ENCODE measurements at regions not wholly inside any gene's neighbourhood (a gene's known extent, or its start where the extent isn't known, plus 50 kb on each side); places are given as distances from the start of the nearest gene placed in this dataset.
"Not testable (repeated sequence)": the region's sequence is repeated elsewhere in the genome, so short reads cannot be mapped to it uniquely, and the experiment has no call there.

DNA sequence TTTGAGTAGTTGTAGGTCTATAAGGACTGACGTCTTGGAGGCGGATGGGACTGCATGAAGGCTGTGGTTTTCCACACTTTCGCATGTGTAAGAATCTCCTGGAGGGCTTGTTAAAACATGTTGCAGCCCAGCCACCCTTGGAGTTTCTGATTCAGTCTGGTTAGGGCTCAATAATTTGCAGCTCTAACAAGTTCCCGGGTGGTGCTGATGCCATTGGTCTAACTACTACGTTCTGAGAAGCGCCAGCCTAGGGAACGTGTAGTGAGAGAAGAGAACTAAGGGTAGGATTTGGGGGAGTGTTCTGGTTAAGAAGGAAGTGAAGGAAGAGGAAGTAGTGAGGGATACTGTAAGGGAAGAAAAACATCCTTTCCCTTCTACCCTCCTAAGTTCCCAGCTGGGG, 138.9 kb downstream of the LARP7 start:
- no peak for DNase-seq (ENCODE audit: low spot score)

DNA sequence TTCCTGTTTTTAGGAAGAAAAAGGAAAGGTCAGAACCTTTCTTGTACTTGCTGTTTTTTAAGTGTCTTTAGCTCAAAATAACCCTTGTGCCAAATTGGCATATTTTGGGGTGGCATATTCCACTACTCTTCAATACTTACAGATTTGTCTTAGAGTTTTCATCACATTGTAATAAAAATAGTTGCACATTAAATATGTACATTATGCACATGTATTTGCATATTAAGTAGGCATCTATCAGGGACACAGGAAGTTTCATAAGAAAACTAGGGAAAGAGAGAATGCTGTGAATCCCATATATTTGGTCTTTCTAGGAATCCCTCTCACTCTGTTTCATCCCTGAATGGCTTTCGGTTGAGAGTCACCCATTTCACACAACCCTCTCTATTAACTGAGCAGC, 139.6 kb downstream of the LARP7 start:
- DNase-seq (ENCODE audit: low spot score): no peak

DNA sequence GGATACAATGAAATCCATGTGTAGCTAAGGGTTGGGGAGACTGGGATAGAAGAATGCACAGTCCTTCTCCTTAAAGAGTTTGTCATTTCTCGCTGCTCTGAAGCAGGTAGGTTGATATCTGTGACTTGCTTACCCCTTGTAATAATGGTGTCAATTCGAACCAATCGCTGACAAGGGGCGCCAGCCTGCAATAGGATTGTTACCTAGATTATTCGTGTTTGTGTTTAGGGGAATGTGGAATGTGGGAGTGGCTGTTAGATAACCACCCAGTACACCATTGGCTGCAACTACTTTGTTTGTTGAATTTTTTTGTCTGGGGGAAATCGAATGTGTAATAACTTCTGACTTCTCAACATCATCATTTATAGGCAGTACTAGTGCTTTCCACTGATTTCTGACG, 141.6 kb downstream of the LARP7 start:
- no peak for DNase-seq (ENCODE audit: low spot score)

DNA sequence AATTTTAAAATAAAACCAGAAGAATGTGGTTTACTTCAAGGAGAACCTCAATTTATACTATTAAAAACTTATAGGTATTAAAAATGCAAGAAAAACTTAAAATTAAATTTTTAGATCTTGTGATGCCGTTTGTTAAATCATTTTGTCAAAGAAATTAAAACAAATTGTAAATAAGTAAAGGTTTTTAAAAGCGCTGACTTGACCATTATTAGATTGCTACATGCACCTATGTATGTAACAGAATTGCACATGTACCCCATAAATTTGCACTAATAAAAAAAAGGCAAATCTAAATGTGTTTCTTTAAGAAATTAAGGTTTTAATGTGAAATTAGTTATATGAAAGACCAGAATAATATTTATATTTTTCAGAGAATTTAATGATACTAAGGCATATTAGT, 156.1 kb downstream of the LARP7 start:
- no peak for DNase-seq (ENCODE audit: low spot score)

DNA sequence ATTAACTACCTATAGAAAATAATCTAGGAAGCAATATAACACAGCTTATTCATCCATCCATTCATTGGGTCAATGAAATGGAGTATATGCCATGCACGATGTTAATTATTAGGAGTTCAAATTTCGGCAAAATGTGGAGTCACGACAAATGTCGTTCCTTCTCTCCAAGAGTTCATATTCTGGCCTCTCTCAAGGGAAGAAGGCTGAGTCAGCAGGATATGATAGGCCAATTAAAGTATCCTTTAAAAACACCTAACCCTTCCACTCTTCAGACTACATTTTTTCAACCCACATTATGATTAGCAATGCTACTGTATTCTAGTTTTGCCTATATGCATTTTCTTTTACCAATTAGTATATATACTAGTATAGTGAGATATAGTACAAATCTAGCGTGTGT, 163.1 kb downstream of the LARP7 start:
- DNase-seq (ENCODE audit: low spot score): no peak

DNA sequence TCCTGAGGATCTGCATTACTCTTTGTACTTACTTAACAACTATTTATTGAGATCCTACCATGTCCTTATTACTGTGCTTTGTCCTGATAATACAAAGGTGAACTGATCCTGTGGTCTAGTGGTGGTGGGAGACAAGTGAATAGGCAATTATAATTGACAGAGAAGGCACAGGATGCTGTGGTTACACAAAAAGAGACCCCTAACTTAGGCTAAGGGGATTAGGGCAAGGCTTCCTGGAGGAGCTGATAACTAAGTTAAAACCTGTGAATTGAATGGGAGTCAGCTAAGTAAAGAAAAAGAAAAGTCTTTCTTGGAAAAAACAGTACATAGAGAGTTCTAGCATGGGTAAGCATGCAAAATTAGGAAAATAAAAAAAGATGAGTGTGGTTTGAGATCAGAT, 164.4 kb downstream of the LARP7 start:
- no peak for DNase-seq (ENCODE audit: low spot score)

DNA sequence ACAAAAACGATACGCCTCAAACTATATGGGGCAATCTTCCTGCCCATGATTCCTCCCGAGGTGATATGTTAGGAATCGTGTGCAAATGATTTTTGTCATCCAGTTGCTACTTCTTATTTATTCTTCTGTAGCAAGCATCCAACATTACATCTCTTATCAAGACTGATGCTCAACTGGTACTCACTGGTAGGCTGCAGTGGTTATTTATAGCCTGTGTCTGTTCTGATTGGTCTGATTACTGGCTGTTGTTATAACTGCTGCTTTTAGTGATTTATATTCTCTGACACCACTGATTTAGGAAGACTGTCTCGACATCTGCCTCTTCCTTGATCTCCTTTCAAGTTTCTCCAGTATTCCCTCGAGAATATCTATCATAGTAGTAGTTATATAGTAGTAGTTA, 165.8 kb downstream of the LARP7 start:
- no peak for DNase-seq (ENCODE audit: low spot score)

DNA sequence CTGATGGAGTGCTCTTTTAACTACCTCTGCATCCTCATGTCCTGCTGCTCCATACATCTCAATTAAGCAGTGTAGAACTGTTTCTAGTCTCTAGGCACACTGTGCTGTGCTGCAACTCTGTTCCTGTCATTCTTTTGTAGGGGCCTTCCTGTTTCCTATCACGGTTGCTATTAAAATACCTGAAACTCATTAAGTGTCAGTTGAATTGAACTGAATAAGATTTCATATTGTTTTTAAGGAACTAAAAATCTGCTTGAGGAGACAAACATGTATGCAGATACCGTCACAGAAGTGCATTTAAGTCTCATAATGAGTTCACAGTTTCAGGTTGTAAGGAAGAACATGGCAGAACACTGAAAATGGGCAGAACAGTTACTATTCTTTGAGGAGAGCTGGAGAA, 170.1 kb downstream of the LARP7 start:
- no peak for DNase-seq (ENCODE audit: low spot score)

DNA sequence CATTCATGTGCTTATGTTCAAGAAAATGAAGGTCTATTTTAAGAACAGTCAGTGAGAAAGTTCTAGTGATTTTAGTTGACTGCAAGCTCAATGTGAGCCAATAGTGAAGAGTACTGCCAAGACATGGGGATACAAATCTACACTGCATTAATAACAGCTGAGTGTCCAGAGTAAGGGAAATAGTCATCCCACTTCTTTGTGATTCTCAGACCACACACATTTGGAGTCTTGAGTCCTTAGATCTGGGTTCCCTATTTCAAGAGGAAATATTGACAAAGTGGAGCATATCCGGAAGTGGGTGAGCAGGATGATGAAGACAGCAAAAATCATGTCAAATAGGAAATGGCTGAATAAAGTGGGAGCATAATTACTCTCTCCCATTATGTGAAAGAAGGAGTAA, 171.1 kb downstream of the LARP7 start:
- no peak for DNase-seq (ENCODE audit: low spot score)

DNA sequence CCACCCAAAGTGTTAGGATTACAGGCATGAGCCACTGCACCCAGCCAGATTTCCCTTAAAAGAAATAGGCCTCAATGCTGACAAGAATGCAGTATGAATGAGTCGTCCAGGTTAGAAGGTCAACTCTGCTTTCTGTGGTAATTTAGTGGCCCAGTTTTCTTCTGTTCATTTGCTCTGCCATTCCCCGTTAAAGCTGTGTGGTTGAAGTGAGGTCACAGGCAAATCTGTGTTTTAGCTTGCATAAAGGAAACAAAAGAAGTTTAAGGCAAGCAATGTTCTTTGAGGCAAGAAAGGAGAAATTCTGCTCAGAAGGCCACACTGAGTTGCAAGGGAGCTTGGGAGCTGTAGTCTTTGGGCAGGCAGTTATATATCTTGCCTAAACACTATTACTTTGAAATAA, 176.8 kb downstream of the LARP7 start:
- DNase-seq (ENCODE audit: low spot score): no peak

DNA sequence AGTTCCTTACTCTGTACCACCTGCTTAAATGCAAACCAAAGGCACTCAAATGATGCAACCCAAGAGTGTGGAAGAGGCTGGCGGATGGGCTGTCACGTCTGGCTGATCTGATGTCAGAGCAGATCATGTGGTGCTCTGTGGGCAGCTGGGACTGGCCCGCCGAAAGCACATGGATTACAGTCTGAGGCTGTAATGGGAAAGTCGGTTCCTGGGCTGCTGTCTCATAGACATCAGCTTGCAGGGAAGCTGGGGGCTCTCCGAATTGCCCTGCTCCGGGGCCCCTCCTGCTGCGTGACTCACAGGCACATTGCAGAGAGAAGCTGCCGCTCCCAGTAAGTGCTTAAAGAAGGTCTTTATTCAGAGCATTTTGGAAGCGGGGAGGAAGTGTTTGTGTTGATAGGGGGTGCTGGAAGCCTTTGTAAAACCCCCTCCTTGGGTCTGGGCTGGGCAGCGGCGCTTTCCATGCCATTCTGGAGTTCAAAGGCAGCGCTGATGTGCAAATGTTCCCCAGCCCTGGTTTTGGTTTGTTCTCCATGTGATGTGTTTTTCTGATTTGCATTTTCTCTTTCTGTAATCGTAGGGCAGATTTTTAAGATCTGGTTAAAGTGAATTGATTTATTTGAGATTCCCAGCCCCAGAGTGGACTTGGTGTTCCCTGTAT, 181.1 kb downstream of the LARP7 start:
- DNase-seq (ENCODE audit: low spot score): peak; percentile 23

DNA sequence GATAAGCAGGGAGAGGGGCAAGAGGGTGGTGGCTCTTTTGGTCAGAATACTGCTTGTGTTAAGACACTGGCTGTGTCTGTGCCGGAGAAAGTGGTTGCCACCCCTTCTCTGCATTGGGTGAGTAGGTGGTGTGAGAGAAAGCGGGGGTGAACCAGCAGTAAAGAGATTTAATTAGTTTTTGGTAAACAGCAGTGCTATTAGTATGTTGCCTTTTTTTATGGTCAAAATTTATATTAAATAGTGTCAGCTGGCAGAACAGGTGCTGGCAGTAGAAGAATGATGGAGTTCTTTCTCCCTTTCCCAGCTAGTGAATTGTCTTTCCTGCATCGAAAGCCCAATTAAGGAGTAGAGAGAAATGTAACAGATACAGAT, 181.6 kb downstream of the LARP7 start:
- DNase-seq (ENCODE audit: low spot score): no peak

DNA sequence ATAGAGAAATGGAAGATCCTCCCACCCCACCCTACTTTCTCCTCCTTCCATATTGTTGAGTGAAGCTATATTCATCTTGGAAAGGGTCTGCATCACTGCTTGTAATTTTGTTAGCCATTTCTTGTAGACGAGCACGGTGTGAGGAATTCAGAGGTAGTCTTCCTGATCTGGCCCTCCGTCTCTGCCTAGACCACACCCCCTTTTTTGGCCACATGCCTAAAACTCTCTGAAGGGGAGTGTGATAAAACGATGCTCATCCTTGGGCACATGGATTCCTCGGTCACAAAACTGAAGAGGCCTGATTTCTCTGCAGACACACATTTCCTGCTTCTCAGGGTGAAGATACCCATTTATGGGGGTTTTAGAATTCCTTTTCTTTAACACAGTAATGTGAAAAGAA, 182.8 kb downstream of the LARP7 start:
- no peak for DNase-seq (ENCODE audit: low spot score)

DNA sequence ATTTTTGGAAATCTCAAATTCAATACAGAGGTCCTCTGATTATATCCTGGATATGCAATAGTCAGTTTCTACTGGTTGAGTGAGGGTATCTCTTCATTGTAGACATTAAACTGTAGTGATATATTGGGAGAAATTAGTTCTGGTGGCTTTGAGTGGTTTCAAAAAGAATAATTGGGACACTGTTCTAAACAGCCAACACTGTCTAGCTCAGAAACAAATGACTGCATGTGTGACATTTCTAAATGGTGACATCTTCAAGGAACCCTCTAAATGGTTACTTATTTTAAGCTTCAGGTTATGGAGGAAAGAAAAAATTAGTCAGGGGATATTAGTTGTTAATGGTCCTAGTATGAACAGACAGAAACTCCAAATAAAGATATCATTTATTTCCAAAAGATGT, 186.2 kb downstream of the LARP7 start:
- DNase-seq (ENCODE audit: low spot score): no peak

DNA sequence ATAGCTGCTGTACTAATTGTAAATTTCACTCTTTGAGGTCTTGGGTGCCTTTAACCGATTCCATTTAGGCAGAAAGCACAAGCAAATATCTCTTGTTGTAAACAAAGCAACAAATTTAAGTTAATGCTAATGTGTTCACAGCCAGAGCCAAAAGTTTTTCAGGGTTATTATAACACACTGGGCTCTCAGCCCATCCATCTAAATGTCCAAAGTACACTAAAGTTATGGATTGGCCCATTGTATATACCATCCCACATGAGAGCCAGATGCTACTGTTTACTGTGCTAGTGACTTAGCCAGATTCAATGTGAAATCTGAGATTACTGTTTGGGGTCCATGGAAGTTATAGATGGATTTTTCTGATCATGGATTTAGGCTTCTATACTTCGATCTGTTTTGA, 186.7 kb downstream of the LARP7 start:
- DNase-seq (ENCODE audit: low spot score): no peak

DNA sequence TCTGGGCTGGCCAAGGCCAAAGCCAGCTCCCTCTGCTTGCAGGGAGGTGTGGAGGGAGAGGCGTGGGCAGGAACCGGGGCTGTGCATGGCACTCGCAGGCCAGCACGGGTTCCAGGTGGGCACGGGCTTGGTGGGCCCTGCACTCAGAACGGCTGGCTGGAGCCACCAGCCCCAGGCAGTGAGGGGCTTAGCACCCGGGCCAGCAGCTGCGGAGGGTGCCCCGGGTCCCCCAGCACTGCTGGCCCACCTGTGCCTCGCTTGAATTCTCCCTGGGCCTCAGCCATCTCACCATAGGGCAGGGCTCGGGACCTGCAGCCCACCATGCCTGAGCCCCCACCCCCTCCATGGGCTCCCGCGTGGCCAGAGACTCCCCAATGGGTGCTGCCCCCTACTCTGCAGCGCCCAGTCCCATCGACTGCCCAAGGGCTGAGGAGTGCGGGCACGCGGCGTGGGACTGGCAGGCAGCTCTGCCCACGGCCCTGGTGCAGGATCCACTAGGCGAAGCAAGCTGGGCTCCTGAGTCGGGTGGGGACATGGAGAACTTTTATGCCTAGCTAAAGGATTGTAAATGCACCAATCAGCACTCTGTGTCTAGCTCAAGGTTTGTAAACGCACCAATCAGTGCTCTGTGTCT, 193.9 kb downstream of the LARP7 start:
- no peak for DNase-seq (ENCODE audit: low spot score)

DNA sequence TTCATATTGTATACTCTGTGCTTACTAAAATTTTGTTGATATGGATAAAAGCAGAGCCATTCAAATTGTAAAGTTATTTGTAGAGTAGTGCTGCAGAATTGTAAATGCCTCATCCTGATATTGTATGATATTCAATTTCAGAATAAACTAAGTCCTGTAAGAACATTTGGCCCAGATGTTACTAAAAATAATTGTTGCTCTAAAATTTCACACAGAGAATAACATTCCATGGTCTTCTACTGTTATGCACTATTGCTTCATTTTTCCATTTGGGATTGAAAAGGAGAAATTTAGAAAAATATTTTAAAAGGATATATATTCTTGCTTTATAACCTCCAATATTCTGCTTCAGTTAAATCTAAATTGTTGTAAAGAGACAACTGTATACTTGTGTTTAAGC, 195.6 kb downstream of the LARP7 start:
- no peak for DNase-seq (ENCODE audit: low spot score)

DNA sequence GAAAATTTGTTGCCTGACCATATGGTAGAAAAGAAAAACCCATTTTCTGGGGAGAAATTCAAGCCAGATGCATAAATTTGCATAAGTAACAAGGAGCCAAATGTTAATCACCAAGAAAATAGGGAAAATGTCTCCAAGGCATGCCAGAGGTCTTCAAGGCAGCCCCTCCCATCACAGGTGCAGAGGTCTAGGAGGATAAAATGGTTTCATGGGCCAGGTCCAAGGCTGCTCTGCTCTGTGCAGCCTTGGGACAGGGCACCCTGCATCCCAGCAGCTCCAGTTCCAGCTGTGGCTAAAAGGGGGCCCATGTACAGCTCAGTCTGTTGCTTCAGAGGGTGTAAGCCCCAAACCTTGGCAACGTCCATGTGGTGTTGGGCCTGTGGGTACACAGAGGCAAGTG, 200.0 kb downstream of the LARP7 start:
- DNase-seq (ENCODE audit: low spot score): no peak

DNA sequence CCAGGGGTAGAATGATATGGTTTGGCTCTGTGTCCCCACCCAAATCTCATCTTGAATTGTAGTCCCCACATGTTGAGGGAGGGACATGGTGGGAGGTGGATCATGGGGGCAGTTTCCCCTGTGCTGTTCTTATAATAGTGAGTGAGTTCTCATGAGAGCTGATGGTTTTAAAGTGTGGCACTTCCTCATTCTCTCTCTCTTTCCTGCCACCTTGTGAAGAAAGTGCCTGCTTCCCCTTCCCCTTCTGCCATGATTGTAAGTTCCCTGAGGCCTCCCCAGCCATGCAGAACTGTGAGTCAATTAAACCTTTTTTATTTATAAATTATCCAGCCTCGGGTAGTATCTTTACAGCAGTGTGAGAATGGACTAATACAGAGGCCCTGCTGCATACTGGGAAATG, 201.1 kb downstream of the LARP7 start:
- not testable (repeated sequence) for DNase-seq (ENCODE audit: low spot score)

DNA sequence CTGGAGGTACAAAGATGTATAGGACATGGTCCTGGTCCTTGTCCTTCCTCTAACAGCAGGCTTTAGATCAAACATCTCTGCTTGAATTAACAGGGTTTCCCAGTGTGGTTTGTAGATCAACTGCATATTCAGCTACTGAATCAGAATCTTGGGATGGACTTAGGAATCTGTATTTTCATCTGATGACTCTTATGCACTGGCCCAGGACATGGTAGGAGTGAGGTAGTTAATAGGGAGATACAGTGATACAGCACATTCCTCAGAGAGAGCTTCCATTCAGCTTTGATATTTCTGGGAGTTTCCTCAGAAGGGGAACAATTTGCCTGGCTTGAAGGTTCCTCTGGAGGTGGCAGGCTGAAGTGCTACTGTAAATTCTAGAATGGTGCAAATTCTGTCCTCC, 203.1 kb downstream of the LARP7 start:
- DNase-seq (ENCODE audit: low spot score): no peak

DNA sequence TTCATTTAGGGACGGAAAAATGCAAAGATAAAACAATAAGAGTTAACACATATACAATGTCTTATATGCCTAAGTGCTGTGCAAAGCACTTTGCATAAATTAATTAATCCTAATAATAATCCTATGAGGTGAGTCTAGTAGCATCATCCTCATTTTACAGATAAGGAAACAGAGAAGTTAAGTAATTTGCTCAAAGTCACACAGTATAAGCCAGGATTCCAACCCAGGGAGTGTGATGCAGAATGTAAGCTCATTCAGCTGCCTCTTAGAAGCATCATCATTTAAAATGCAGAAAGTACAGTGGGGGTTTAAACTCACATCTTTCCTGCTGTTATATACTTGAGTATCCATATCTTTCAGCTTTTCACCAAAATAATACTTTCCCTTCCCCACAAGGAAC, 203.7 kb downstream of the LARP7 start:
- no peak for DNase-seq (ENCODE audit: low spot score)

DNA sequence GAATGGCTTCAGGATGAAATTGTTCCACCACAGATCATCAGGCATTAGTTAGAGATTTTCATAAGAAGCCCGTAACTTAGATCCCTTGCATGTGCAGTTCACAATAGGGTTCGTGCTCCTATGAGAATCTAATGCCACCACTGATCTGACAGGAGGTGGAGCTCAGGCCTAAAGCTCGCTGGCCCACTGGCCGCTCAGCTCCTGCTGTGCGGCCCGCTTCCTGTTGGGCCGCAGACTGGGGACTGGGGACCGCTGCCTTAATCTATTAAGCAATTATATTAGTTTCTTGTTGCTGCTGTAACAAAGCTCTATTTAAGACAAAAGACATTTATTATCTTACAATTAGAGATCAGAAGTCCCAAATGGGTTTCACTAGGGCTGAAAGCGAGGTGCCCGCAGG, 205.6 kb downstream of the LARP7 start:
- DNase-seq (ENCODE audit: low spot score): no peak

DNA sequence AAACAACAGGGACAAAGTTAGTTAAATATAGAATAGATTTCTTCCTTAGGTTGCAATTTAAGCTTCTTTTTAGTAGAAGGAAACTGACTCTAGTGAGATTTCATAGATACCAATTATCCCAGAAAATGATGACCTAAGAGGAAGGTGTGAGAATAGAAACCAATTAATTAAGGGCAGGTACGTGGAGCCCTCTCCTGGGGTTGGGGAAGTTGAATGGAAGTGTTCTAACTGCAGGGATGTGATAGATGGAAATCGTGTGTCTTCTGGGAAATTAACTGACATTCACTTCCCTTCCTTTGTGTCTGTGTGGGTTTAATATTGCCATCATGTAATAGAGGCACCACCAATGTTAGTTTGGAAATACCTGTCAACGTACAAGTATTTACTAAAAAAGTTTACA, 204.1 kb upstream of the ANK2 start:
- DNase-seq (ENCODE audit: low spot score): no peak

DNA sequence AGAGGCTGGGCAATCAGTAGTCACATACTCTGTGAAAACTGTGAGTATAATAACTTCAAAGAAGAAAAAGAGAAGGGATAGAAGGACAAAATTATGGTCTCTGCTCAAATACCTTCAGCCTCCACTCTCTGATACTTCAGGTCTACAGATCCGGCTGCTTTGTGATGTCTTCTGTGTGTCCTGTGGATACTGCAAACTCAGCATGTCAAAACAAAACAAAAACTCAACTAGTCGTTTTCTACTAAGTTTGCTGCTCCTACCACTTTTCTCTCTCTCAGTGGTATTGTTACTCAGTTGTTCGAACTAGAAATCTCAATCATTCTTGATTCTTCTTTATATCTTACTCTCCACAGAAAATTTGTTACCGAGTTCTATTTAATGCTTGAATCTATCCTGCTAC, 202.4 kb upstream of the ANK2 start:
- DNase-seq (ENCODE audit: low spot score): no peak

DNA sequence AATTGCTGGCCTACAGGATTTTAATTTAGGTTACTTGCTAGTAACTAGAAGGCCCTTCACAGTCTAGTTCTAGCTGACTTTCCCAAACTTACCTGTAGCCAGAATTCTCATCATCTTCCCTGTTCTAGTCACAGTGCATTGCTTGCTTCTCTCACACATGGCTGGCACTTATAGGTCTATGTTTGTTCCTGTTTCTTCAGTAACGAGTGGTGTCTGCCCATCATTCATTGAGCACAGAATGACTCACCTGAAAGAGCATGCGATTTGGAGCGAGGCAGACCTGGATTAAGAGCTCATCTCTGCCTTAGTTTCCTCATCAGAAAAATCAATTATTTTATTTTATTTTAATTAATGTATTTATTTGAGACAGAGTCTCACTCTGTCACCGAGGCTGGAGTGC, 201.7 kb upstream of the ANK2 start:
- DNase-seq (ENCODE audit: low spot score): no peak
